ENCODE measurements at regions not wholly inside any gene's neighbourhood (a gene's known extent, or its start where the extent isn't known, plus 50 kb on each side); places are given as distances from the start of the nearest gene placed in this dataset.

GRCh38 chr3:159861369-159861987, 127.2 kb upstream of the IL12A start:
- H3K4me3 ChIP-seq (ENCODE audit: control insufficient read depth, low read depth, low read length), result no peak overlapping the region
- TF ChIP-seq CTCF (IDR thresholded peaks at IDR 0.05; ENCODE audit: control insufficient read depth, insufficient read depth, low read depth, low read length, missing control alignments), result no peak
- DNase-seq (ENCODE audit: low read depth), result no peak

DNA sequence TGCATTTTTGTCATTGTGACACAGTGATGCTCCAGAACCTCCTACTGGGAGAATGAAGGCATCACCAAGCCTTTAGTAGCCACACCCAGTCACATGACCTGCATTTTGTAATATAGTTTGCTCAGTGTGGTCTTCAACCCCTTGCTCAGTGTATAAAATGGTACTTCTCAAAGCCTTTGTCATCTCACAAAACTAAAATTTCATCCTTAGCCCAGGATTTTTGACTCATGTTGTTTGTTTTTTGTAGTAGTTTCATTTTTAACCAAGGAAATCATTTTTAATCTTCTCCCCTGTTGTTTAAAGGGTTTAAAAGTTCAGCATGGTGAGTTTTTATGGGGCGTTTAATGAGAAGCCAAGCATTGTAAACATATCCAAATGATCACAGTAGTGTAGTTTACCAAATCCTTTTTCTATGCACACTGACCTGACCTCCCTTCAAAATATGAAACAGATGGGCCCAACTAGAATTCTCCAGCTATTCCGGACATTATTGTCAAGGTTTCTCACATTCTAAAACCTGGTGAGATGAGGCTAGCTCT, 123.5 kb upstream of the IL12A start:
- H3K4me3 ChIP-seq (ENCODE audit: control insufficient read depth, low read depth, low read length), result no peak overlapping the region
- DNase-seq (ENCODE audit: low read depth), result peak; percentile 78
- TF ChIP-seq CTCF (IDR thresholded peaks at IDR 0.05; ENCODE audit: control insufficient read depth, insufficient read depth, low read depth, low read length, missing control alignments), result no peak

DNA sequence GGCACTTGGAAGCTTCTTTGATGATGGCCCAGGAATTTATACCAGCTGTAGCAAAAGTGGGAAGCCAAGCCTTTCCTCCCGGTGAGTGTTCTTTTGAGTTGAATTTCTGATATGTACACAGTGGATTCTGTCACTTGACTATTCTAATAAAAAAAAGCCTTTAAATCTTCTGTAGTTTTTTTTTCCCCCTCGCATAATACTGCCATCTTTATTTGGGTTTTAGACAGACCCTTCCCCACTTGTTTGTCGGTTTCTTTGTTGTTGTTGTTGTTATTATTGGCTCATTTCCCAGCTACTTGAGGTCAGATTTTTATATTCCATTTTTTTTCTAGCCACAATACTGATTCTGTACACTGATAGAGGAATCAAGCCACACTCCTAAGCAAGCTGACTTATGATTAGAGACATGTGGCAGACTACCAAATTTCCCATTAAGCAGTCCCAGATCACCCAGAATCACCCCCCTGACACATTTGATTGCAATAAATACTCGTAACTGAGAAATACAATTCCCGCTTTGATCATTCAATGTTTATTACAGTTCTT, 122.4 kb upstream of the IL12A start:
- no peak for DNase-seq (ENCODE audit: low read depth)
- no peak for TF ChIP-seq CTCF (IDR thresholded peaks at IDR 0.05; ENCODE audit: control insufficient read depth, insufficient read depth, low read depth, low read length, missing control alignments)
- no peak overlapping the region for H3K4me3 ChIP-seq (ENCODE audit: control insufficient read depth, low read depth, low read length)

GRCh38 chr3:159867372-159867771, 121.3 kb upstream of the IL12A start:
- no peak overlapping the region for H3K4me3 ChIP-seq (ENCODE audit: control insufficient read depth, low read depth, low read length)
- TF ChIP-seq CTCF (IDR thresholded peaks at IDR 0.05; ENCODE audit: control insufficient read depth, insufficient read depth, low read depth, low read length, missing control alignments), result no peak
- DNase-seq (ENCODE audit: low read depth), result no peak

GRCh38 chr3:159870723-159871122, 117.9 kb upstream of the IL12A start:
- no peak for TF ChIP-seq CTCF (IDR thresholded peaks at IDR 0.05; ENCODE audit: control insufficient read depth, insufficient read depth, low read depth, low read length, missing control alignments)
- no peak for DNase-seq (ENCODE audit: low read depth)
- no peak overlapping the region for H3K4me3 ChIP-seq (ENCODE audit: control insufficient read depth, low read depth, low read length)

DNA sequence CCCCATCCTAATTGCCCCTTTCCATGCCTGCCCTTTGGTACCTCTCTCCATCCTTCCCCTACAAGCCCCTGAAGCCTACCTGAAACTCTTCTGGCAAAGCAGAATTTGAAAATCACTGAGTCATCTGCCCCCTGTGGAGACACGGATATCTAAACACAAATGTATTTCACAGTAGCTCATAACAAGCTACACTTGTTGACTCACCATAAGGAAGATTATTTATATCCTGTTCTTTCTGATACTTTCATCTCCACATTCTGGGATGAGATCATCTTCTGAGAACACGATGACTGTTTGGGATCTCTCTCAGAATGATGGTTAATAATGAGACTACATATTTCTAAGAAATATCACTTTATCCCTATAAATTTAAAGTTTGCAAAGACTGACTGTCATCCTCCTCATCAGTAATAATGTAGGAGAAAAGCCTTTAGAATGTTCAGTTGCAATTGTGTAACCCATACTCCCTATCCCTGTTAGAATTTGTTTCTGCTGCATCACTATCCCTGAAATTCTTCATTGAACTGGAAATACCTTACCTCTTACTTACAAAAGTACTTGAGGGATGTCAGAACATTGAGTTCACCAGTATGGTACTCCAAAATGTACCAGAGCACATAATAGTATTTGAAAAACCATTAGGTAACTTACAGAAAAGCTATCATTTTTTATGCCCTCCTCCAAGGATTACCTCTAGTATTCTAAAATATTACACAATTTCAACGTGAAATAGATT, 116.1 kb upstream of the IL12A start:
- peak; percentile 60 for DNase-seq (ENCODE audit: low read depth)
- H3K4me3 ChIP-seq (ENCODE audit: control insufficient read depth, low read depth, low read length), result no peak overlapping the region
- TF ChIP-seq CTCF (IDR thresholded peaks at IDR 0.05; ENCODE audit: control insufficient read depth, insufficient read depth, low read depth, low read length, missing control alignments), result peak; percentile 20
